ENCODE measurements at regions not wholly inside any gene's neighbourhood (a gene's known extent, or its start where the extent isn't known, plus 50 kb on each side); places are given as distances from the start of the nearest gene placed in this dataset.

DNA sequence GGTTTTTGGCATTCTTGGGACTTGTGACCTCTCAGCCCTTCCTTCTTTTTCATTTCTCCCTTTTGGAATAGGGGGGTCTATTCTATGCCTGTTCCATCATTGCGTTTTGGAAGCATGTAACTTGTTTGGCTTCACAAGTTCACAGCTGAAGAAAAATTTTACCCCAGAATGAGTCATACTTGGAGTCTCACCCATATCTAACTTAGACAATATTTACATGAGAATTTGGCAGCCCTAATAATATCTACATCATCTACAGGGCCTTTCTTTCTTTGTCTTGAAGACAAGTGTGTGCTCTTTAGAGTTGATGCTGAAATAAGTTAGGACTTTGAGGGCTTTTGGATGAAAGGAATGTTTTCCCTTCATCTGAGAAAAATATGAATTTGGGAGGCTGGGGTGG is 1312.9 kb upstream of the FLRT2 start:
- no TSS peak for BruUV-seq (replicated peaks)
- H3K9ac ChIP-seq (replicated peaks; ENCODE audit: extremely low read depth, insufficient read depth, low read length): no peak overlapping the region
- no peak for FAIRE-seq

More for the DNA sequence above, 1312.9 kb upstream of the FLRT2 start:
- CTCF ChIA-PET: no interaction called here
- POLR2A ChIA-PET: no interaction called here
- dilution Hi-C loops (cut with MboI; ENCODE audit: extremely low pct_ligation_motif_present, low sequenced_read_pairs) (no loop called here), intact Hi-C loops (cut with micrococcal nuclease) (no loop called here)
- Histone ChIP-seq H3K4me3 (replicated peaks in 1 of 3; ENCODE audit: insufficient read depth in 1 of 3, low read depth in 1 of 3, low read length in 3 of 3) (no peak overlapping the region), H3K4me2 (ENCODE audit: insufficient read depth, low read length) (no peak overlapping the region), H3K9me3 (replicated peaks; ENCODE audit: control insufficient read depth, insufficient read depth, low read length) (no peaks in the 10 kb centered on the region), H3K27ac (ENCODE audit: insufficient read depth, low read depth, low read length) (no peak overlapping the region), H3K9me1 (replicated peaks; ENCODE audit: control insufficient read depth, extremely low read depth, insufficient read depth, low read length) (no peaks in the 10 kb centered on the region), H2AFZ (ENCODE audit: low read depth, low read length) (no peak overlapping the region), H3K27me3 (ENCODE audit: control insufficient read depth in 2 of 2, insufficient read depth in 2 of 2, low read length in 2 of 2) (no peaks in the 10 kb centered on the region), H3K4me1 (ENCODE audit: control insufficient read depth, extremely low read depth, insufficient read depth, low read length) (no peaks in the 10 kb centered on the region), H3K79me2 (ENCODE audit: control insufficient read depth, insufficient read depth, low read length) (no peaks in the 10 kb centered on the region), H4K20me1 (replicated peaks; ENCODE audit: control insufficient read depth, extremely low read depth, insufficient read depth, low read length) (no peaks in the 10 kb centered on the region), H3K36me3 (ENCODE audit: control insufficient read depth in 2 of 2, extremely low read depth in 1 of 2, insufficient read depth in 2 of 2, low read length in 2 of 2) (no peaks in the 10 kb centered on the region)
- TF ChIP-seq MYC (IDR thresholded peaks at IDR 0.05; ENCODE audit: low read depth, low read length): no peak
- TF ChIP-seq, protein P1, sequence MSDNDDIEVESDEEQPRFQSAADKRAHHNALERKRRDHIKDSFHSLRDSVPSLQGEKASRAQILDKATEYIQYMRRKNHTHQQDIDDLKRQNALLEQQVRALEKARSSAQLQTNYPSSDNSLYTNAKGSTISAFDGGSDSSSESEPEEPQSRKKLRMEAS (IDR thresholded peaks at IDR 0.05; ENCODE audit: insufficient read depth, insufficient read length): no peak
- no peak for TF ChIP-seq EZH2 (IDR thresholded peaks at IDR 0.05; ENCODE audit: borderline replicate concordance, low read depth, low read length, severe bottlenecking)
- TF ChIP-seq, protein P2, sequence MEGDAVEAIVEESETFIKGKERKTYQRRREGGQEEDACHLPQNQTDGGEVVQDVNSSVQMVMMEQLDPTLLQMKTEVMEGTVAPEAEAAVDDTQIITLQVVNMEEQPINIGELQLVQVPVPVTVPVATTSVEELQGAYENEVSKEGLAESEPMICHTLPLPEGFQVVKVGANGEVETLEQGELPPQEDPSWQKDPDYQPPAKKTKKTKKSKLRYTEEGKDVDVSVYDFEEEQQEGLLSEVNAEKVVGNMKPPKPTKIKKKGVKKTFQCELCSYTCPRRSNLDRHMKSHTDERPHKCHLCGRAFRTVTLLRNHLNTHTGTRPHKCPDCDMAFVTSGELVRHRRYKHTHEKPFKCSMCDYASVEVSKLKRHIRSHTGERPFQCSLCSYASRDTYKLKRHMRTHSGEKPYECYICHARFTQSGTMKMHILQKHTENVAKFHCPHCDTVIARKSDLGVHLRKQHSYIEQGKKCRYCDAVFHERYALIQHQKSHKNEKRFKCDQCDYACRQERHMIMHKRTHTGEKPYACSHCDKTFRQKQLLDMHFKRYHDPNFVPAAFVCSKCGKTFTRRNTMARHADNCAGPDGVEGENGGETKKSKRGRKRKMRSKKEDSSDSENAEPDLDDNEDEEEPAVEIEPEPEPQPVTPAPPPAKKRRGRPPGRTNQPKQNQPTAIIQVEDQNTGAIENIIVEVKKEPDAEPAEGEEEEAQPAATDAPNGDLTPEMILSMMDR (IDR thresholded peaks at IDR 0.05; ENCODE audit: extremely low read depth in 1 of 2, insufficient read depth in 1 of 2, low read depth in 1 of 2, low read length in 2 of 2): no peak
- no peak for TF ChIP-seq FOS (IDR thresholded peaks at IDR 0.05; ENCODE audit: borderline replicate concordance, insufficient read depth, low read length)
- TF ChIP-seq POLR2A (IDR thresholded peaks at IDR 0.05; ENCODE audit: low read depth, low read length): no peak
- no peak for TF ChIP-seq GATA2 (IDR thresholded peaks at IDR 0.05; ENCODE audit: insufficient read depth, insufficient read length, low read depth, low read length)
- no peak for TF ChIP-seq POLR2AphosphoS5 (IDR thresholded peaks at IDR 0.05; ENCODE audit: insufficient read depth, low read depth, low read length)
- TF ChIP-seq JUN (IDR thresholded peaks at IDR 0.05; ENCODE audit: borderline replicate concordance, insufficient read depth, insufficient read length, low read depth): no peak
- DNase-seq (ENCODE audit: low read depth, low spot score): no peak
